ENCODE measurements at regions not wholly inside any gene's neighbourhood (a gene's known extent, or its start where the extent isn't known, plus 50 kb on each side); places are given as distances from the start of the nearest gene placed in this dataset.
A peak's percentile ranks its signal among the peaks of the same experiment; 100 is the strongest.

- peak; percentile 59 for DNase-seq
These were observed 70.2 kb downstream of the ETS2 start for GRCh38 chr21:38875694-38876492.

Data from hematopoietic multipotent progenitor cell treated with erythropoietin and hydrocortisone succinate and interleukin-3 and kit ligand, for 6 days (in vitro differentiated cells).